ENCODE measurements at regions not wholly inside any gene's neighbourhood (a gene's known extent, or its start where the extent isn't known, plus 50 kb on each side); places are given as distances from the start of the nearest gene placed in this dataset.

DNA sequence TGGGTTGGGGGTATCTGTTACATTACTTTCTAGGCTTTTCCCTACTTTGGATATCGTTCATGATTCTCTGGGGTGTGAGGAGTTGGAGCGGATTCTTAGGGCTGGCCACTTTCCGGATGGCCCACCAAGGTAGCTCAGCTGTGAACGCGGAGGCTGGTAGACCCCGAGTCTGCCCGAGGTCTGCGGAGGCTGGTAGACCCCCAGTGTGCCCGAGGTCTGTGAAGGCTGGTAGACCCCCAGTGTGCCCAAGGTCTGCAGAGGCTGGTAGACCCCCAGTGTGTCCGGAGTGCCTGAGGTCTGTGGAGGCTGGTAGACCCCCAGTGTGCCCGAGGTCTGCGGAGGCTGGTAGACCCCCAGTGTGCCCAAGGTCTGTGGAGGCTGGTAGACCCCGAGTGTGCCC lies 99.2 kb upstream of the ZNF469 start:
- no peak overlapping the region for H3K4me2 ChIP-seq (replicated peaks; ENCODE audit: low read depth, low read length, poor library complexity, severe bottlenecking)
- ChIA-PET CTCF (no interaction called here), POLR2A (no interaction called here)
- Mint-ChIP-seq H3K4me3 (no peak overlapping the region), H3K27ac (no peak overlapping the region), H3K9me3 (ENCODE audit: insufficient read depth) (no peaks in the 10 kb centered on the region), H3K4me1 (no peaks in the 10 kb centered on the region), H3K27me3 (no peaks in the 10 kb centered on the region)
- intact Hi-C loops (cut with micrococcal nuclease), result no loop called here
- WGBS (ENCODE audit: insufficient coverage), result 95% methylated on average over 13 of the region's 13 CpGs
- no peak overlapping the region for H2AFZ ChIP-seq (ENCODE audit: insufficient read depth, low read depth, low read length, poor library complexity, severe bottlenecking)
- H3K79me2 ChIP-seq (ENCODE audit: control insufficient read depth, insufficient read depth, low read length), result no peaks in the 10 kb centered on the region
- H4K20me1 ChIP-seq (ENCODE audit: control insufficient read depth, insufficient read depth, low read length, poor library complexity, severe bottlenecking), result no peaks in the 10 kb centered on the region
- DNase-seq, result no peak
- H3K9me3 ChIP-seq (ENCODE audit: control extremely low read depth in 1 of 3, control insufficient read depth in 2 of 3, insufficient read depth in 1 of 3, low read length in 2 of 3), result peaks cover 0 to 56% (median 15%) of the 10 kb centered on the region in 3 donors
- no peaks in the 10 kb centered on the region for H3K27me3 ChIP-seq (replicated peaks in 1 of 4; ENCODE audit: control extremely low read depth in 1 of 4, control insufficient read depth in 3 of 4, insufficient read depth in 4 of 4, low read length in 3 of 4)
- H3K36me3 ChIP-seq (replicated peaks in 1 of 2; ENCODE audit: control extremely low read depth in 1 of 2, control insufficient read depth in 1 of 2, extremely low read depth in 1 of 2, insufficient read depth in 2 of 2, low read length in 1 of 2), result no peaks in the 10 kb centered on the region
- no peak overlapping the region for H3K4me3 ChIP-seq (ENCODE audit: control extremely low read depth in 1 of 5, extremely low read depth in 1 of 5, insufficient read depth in 1 of 5, low read depth in 2 of 5, low read length in 4 of 5)
- TF ChIP-seq CTCF (IDR thresholded peaks at IDR 0.05) (no peak), EZH2 (IDR thresholded peaks at IDR 0.05; ENCODE audit: borderline replicate concordance, insufficient read depth, low read depth, low read length, poor library complexity, severe bottlenecking) (no peak)
- H3K4me1 ChIP-seq (ENCODE audit: control insufficient read depth in 2 of 2, insufficient read depth in 2 of 2, low read length in 2 of 2), result no peaks in the 10 kb centered on the region
- no peak overlapping the region for H3K9ac ChIP-seq (ENCODE audit: low read length)
- ATAC-seq (ENCODE audit: low read depth), result no peak
- H3K27ac ChIP-seq (ENCODE audit: low read length in 2 of 2), result no peak overlapping the region

DNA sequence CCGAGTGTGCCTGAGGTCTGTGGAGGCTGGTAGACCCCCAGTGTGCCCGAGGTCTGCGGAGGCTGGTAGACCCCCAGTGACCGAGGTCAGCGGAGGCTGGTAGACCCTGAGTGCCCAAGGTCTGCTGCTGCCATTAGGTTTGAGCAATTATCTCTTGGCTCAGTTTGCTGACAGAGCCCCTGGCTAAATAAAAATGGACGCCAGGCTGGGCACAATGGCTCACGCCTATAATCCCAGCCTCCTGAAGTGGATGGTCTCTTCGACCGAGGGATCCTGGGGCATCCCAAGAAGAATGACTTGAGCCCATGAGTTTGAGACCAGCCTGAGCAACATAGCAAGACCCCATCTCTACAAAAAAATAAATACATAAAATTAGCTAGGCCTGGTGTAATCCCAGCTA lies 98.7 kb upstream of the ZNF469 start:
- POLR2A ChIA-PET, result no interaction called here
- TF ChIP-seq CTCF (IDR thresholded peaks at IDR 0.05), result no peak
- peaks cover 0 to 51% (median 20%) of the 10 kb centered on the region in 3 donors for H3K9me3 ChIP-seq (ENCODE audit: control extremely low read depth in 1 of 3, control insufficient read depth in 2 of 3, insufficient read depth in 1 of 3, low read length in 2 of 3)
- H3K27ac ChIP-seq (ENCODE audit: low read length in 2 of 2), result no peak overlapping the region
- no peak overlapping the region for H3K4me3 Mint-ChIP-seq
- no peak for DNase-seq
- CTCF ChIA-PET, result no interaction called here
- intact Hi-C loops (cut with micrococcal nuclease), result no loop called here
- no peaks in the 10 kb centered on the region for H4K20me1 ChIP-seq (ENCODE audit: control insufficient read depth, insufficient read depth, low read length, poor library complexity, severe bottlenecking)
- no peaks in the 10 kb centered on the region for H3K36me3 ChIP-seq (replicated peaks in 1 of 2; ENCODE audit: control extremely low read depth in 1 of 2, control insufficient read depth in 1 of 2, extremely low read depth in 1 of 2, insufficient read depth in 2 of 2, low read length in 1 of 2)
- 89% methylated on average over 8 of the region's 9 CpGs for WGBS (ENCODE audit: insufficient coverage)
- H3K27ac Mint-ChIP-seq, result no peak overlapping the region
- H3K4me1 ChIP-seq (ENCODE audit: control insufficient read depth in 2 of 2, insufficient read depth in 2 of 2, low read length in 2 of 2), result no peaks in the 10 kb centered on the region
- H3K9ac ChIP-seq (ENCODE audit: low read length), result no peak overlapping the region
- no peaks in the 10 kb centered on the region for H3K27me3 Mint-ChIP-seq
- no peaks in the 10 kb centered on the region for H3K9me3 Mint-ChIP-seq (ENCODE audit: insufficient read depth)
- no peak for ATAC-seq (ENCODE audit: low read depth)
- no peaks in the 10 kb centered on the region for H3K4me1 Mint-ChIP-seq
- H2AFZ ChIP-seq (ENCODE audit: insufficient read depth, low read depth, low read length, poor library complexity, severe bottlenecking), result no peak overlapping the region
- H3K4me2 ChIP-seq (replicated peaks; ENCODE audit: low read depth, low read length, poor library complexity, severe bottlenecking), result no peak overlapping the region
- no peak overlapping the region for H3K4me3 ChIP-seq (ENCODE audit: control extremely low read depth in 1 of 5, extremely low read depth in 1 of 5, insufficient read depth in 1 of 5, low read depth in 2 of 5, low read length in 4 of 5)
- H3K27me3 ChIP-seq (replicated peaks in 1 of 4; ENCODE audit: control extremely low read depth in 1 of 4, control insufficient read depth in 3 of 4, insufficient read depth in 4 of 4, low read length in 3 of 4), result no peaks in the 10 kb centered on the region
- H3K79me2 ChIP-seq (ENCODE audit: control insufficient read depth, insufficient read depth, low read length), result no peaks in the 10 kb centered on the region
